AG04450 (cell line): ENCODE measurements at regions not wholly inside any gene's neighbourhood (a gene's known extent, or its start where the extent isn't known, plus 50 kb on each side); places are given as distances from the start of the nearest gene placed in this dataset.

Experiments
- CTCF ChIA-PET: fragments of 300-600, 350-600 bp; formaldehyde crosslinking; extraction: SDS; loops from one replicate; lab custom pipeline; 2022; ENCODE audit warnings: antibody characterized with exemption, inconsistent platforms; lab: Charles Lee
- POLR2A ChIA-PET: fragments of 350-600 bp; formaldehyde crosslinking; extraction: SDS; loops from one replicate; lab custom pipeline; 2021; ENCODE audit warnings: antibody characterized with exemption, inconsistent platforms; lab: Yijun Ruan, JAX
- DNase-seq: peaks from one replicate; pipeline ENCODE4 v3.0.0-alpha.2; 2011; ENCODE audit warnings: low read depth, low spot score
- H3K27ac ChIP-seq: one replicate; pipeline ENCODE4 v1.5.1; 2012; ENCODE audit warnings: low read depth, low read length, control low read depth
- H3K27me3 ChIP-seq: one replicate; pipeline ENCODE4 v1.6.0; 2012; ENCODE audit warnings: low read length; ENCODE audit not compliant: control insufficient read depth, insufficient read depth
- H3K4me3 ChIP-seq: 2 replicates; pipeline ENCODE4 v1.5.1; 2011; ENCODE audit warnings: mild to moderate bottlenecking, low read depth, low read length, control low read depth
- H3K9me3 ChIP-seq: 2 replicates; pipeline ENCODE4 v1.5.1; 2012; ENCODE audit warnings: low read length; ENCODE audit not compliant: control insufficient read depth, insufficient read depth
- CTCF ChIP-seq: IDR thresholded peaks from 2 replicates; pipeline ENCODE4 v1.5.1; 2011; ENCODE audit warnings: low read depth, low read length, control low read depth, inconsistent platforms

DNA sequence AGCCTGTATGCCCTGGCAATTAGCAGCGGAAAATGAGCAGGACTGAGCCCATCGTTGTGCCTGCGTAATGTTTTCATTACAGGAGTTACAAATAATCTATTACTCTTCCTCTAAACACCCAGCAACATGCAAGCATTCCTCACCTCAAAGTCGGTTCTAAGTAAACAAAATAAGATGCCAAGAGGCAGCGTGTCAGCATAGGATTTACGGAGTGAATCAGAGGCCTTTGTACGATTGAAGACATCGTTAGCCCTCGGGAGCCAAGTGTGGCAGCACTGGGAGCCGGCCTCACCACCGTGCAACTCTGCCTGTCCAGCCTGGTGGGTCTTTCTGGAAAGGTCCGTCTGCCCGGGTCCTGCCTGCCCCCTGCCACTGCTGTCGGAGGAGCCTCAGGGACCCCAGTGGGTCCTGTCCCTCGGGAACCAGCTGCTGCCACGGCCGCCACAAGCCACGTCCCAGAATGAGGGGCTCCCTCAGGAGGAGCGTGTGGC, 80.1 kb upstream of the CTDP1 start:
- Histone ChIP-seq H3K27me3 (peaks cover 26% of the 10 kb centered on the region), H3K4me3 (no peak overlapping the region), H3K9me3 (no peaks in the 10 kb centered on the region; the same call in 1 of the 2 replicates), H3K27ac (no peak overlapping the region)
- no peak for TF ChIP-seq CTCF
- ChIA-PET CTCF (no interaction called here), POLR2A (no interaction called here)
- no peak for DNase-seq

DNA sequence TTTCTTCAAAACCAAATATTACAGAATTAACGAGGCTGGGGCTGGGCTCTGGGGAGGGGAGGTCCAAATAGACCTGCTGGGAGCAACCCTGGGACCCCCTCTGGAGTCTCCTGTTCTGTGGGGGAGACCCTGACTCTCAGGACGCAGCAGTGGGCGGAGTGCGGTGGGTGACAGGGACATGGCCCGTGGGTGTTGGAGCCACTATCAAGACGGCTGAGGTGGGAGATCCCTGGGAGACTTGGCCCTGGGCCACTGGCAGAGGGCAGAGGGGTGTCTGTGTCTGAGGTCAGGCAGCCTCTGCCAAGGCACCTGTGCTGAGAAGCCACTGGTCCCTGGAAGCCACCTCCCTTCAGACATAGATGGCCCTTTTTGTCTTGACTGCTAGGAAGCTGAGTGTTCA, 79.5 kb upstream of the CTDP1 start:
- CTCF ChIA-PET: interaction anchor here (1.4 kb wide), 1 partner anchor 44 kb away, joined by 6 read pairs; no protein-coding TSS in a partner anchor
- no peak for DNase-seq
- Histone ChIP-seq H3K9me3 (no peaks in the 10 kb centered on the region; the same call in 1 of the 2 replicates), H3K4me3 (no peak overlapping the region), H3K27ac (no peak overlapping the region), H3K27me3 (peaks cover 26% of the 10 kb centered on the region)
- POLR2A ChIA-PET: no interaction called here
- TF ChIP-seq CTCF: no peak

DNA sequence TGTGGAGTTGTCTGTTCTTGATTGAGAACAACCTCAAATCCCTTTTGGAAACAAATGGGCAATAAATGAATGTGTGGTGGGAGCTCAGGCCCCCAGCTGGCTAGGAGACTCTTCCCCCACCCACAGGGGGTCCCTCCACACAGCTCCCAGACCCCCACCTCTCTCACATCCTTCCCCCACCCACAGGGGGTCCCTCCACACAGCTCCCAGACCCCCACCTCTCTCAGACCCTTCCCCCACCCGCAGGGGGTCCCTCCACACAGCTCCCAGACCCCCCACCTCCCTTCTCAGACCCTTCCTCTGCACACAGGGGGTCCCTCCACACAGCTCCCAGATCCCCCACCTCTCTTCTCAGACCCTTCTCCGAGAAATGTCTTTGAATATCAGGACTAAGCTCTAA, 79.0 kb upstream of the CTDP1 start:
- CTCF ChIA-PET: interaction anchor here (1.4 kb wide), 1 partner anchor 44 kb away, joined by 6 read pairs; no protein-coding TSS in a partner anchor
- POLR2A ChIA-PET: no interaction called here
- DNase-seq: no peak
- Histone ChIP-seq H3K9me3 (no peaks in the 10 kb centered on the region; the same call in 1 of the 2 replicates), H3K4me3 (no peak overlapping the region), H3K27ac (no peak overlapping the region), H3K27me3 (peaks cover 23% of the 10 kb centered on the region)
- TF ChIP-seq CTCF: no peak

GRCh38 chr18:79601234-79601633, 78.4 kb upstream of the CTDP1 start:
- Histone ChIP-seq H3K9me3 (no peaks in the 10 kb centered on the region; the same call in 1 of the 2 replicates), H3K27ac (no peak overlapping the region), H3K4me3 (no peak overlapping the region), H3K27me3 (peaks cover 17% of the 10 kb centered on the region)
- no peak for TF ChIP-seq CTCF
- ChIA-PET POLR2A (no interaction called here), CTCF (interaction anchor here (1.4 kb wide), 1 partner anchor 43 kb away, joined by 6 read pairs; no protein-coding TSS in a partner anchor)
- no peak for DNase-seq

GRCh38 chr18:79603321-79604204, 76.0 kb upstream of the CTDP1 start:
- TF ChIP-seq CTCF: no peak
- Histone ChIP-seq H3K4me3 (no peak overlapping the region), H3K9me3 (no peaks in the 10 kb centered on the region; the same call in 1 of the 2 replicates), H3K27me3 (peaks cover 10% of the 10 kb centered on the region), H3K27ac (no peak overlapping the region)
- no peak for DNase-seq
- POLR2A ChIA-PET: no interaction called here
- CTCF ChIA-PET: no interaction called here
